HFFc6 (cell line): ENCODE measurements at regions not wholly inside any gene's neighbourhood (a gene's known extent, or its start where the extent isn't known, plus 50 kb on each side); places are given as distances from the start of the nearest gene placed in this dataset.
"Not testable (repeated sequence)": the region's sequence is repeated elsewhere in the genome, so short reads cannot be mapped to it uniquely, and the experiment has no call there.

Experiments
- DNase-seq: peaks from one replicate; pipeline ENCODE4 v3.0.0-alpha.2; 2018
- H3K27ac Mint-ChIP-seq: 2 replicates; pipeline ENCODE4 v1.8.0; 2020; ENCODE audit warnings: mild to moderate bottlenecking, mixed read lengths
- H3K27me3 Mint-ChIP-seq: 2 replicates; pipeline ENCODE4 v1.8.0; 2021; ENCODE audit warnings: mild to moderate bottlenecking, moderate library complexity, mixed read lengths; ENCODE audit not compliant: insufficient read depth
- H3K36me3 Mint-ChIP-seq: 2 replicates; pipeline ENCODE4 v1.8.0; 2021; ENCODE audit warnings: low read depth, mixed read lengths
- H3K4me1 Mint-ChIP-seq: 2 replicates; pipeline ENCODE4 v1.8.0; 2020; ENCODE audit warnings: low read depth, mixed read lengths
- H3K4me3 Mint-ChIP-seq: 2 replicates; pipeline ENCODE4 v1.8.0; 2020; ENCODE audit warnings: mild to moderate bottlenecking, moderate library complexity, mixed read lengths
- H3K9me3 Mint-ChIP-seq: 2 replicates; pipeline ENCODE4 v1.8.0; 2020; ENCODE audit warnings: mild to moderate bottlenecking, mixed read lengths
- CTCF ChIP-seq: fragments of 200-600 bp; sonication (generic); IDR thresholded peaks from 2 replicates; pipeline ENCODE4 v1.5.0; 2021; ENCODE audit warnings: antibody characterized with exemption, mild to moderate bottlenecking

GRCh38 chr1:83060221-83060620 lies 938.7 kb downstream of the TTLL7 start:
- Mint-ChIP-seq H3K4me3 (no peak overlapping the region), H3K27me3 (no peaks in the 10 kb centered on the region), H3K27ac (no peak overlapping the region), H3K9me3 (peaks cover 18% of the 10 kb centered on the region), H3K4me1 (peaks cover 13% of the 10 kb centered on the region; the same call in 1 of the 2 replicates), H3K36me3 (no peaks in the 10 kb centered on the region)
- DNase-seq, result no peak
- TF ChIP-seq CTCF, result no peak

GRCh38 chr1:83058327-83058726 lies 940.6 kb downstream of the TTLL7 start:
- no peaks in the 10 kb centered on the region for H3K36me3 Mint-ChIP-seq
- no peaks in the 10 kb centered on the region for H3K27me3 Mint-ChIP-seq
- no peak overlapping the region for H3K27ac Mint-ChIP-seq
- H3K9me3 Mint-ChIP-seq, result peaks cover 37% of the 10 kb centered on the region
- no peak for DNase-seq
- no peaks in the 10 kb centered on the region for H3K4me1 Mint-ChIP-seq
- no peak for TF ChIP-seq CTCF
- H3K4me3 Mint-ChIP-seq, result no peak overlapping the region

GRCh38 chr1:83055391-83056170 lies 943.4 kb downstream of the TTLL7 start:
- Mint-ChIP-seq H3K27ac (no peak overlapping the region), H3K4me3 (no peak overlapping the region), H3K9me3 (peaks cover 51% of the 10 kb centered on the region), H3K4me1 (no peaks in the 10 kb centered on the region), H3K27me3 (no peaks in the 10 kb centered on the region), H3K36me3 (0 out of 2 replicates have a peak, but pooled peaks cover 5% of the 10 kb centered on the region)
- DNase-seq, result no peak
- no peak for TF ChIP-seq CTCF

GRCh38 chr1:83053446-83053845 lies 945.5 kb downstream of the TTLL7 start:
- Mint-ChIP-seq H3K9me3 (peaks cover 58% of the 10 kb centered on the region), H3K36me3 (0 out of 2 replicates have a peak, but pooled peaks cover 5% of the 10 kb centered on the region), H3K27ac (no peak overlapping the region), H3K4me3 (no peak overlapping the region), H3K4me1 (no peaks in the 10 kb centered on the region), H3K27me3 (no peaks in the 10 kb centered on the region)
- no peak for TF ChIP-seq CTCF
- no peak for DNase-seq

- H3K27ac Mint-ChIP-seq, result no peak overlapping the region
- DNase-seq, result no peak
- TF ChIP-seq CTCF, result no peak
- no peaks in the 10 kb centered on the region for H3K27me3 Mint-ChIP-seq
- H3K4me3 Mint-ChIP-seq, result no peak overlapping the region
- peaks cover 55% of the 10 kb centered on the region for H3K9me3 Mint-ChIP-seq
- H3K4me1 Mint-ChIP-seq, result no peaks in the 10 kb centered on the region
- H3K36me3 Mint-ChIP-seq, result 0 out of 2 replicates have a peak, but pooled peaks cover 5% of the 10 kb centered on the region
These were observed 946.1 kb downstream of the TTLL7 start for GRCh38 chr1:83052865-83053264.

GRCh38 chr1:83051053-83051452 lies 947.9 kb downstream of the TTLL7 start:
- not testable (repeated sequence) for H3K36me3 Mint-ChIP-seq, H3K27ac Mint-ChIP-seq, H3K4me3 Mint-ChIP-seq, H3K27me3 Mint-ChIP-seq, DNase-seq, H3K4me1 Mint-ChIP-seq
- peaks cover 60% of the 10 kb centered on the region for H3K9me3 Mint-ChIP-seq
